ENCODE measurements at regions not wholly inside any gene's neighbourhood (a gene's known extent, or its start where the extent isn't known, plus 50 kb on each side); places are given as distances from the start of the nearest gene placed in this dataset.

DNA sequence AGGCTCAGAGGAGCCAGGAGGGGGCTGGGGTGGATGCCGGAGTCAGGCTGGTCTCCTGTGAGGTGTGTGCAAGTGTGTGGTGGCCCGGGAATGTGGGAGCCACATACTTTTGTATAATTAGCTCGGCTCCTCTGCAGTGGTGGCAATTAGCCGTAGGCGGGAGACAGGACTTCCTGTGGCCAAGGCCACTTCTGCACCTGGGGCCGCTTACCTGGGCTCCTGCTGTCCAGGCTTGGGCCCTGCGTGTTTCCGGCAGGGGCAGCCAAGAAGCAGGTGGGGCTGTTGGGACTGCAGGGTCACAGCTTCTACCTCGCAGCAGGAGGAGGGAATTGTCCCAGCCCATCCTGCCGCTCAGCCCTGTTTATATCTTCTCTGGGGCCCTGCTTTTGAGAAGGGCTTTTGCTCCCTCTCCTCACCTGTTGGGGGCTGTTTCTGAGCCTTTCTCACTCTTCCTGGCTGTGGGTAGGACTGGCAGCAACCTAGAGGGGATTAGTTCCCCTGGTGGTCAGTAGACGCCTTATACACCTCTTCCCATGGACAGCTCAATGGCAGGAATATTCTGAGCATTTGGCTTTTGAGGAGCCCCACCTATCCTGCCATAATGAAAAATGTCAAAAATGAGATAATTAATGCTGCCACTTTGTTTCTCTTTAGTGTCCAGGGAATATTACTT lies 145.4 kb upstream of the PITX1 start:
- WGBS (ENCODE audit: missing lambda C conversion rate), result 79% methylated on average over 11 of the region's 11 CpGs
- H3K27ac ChIP-seq, result no peak overlapping the region
- no peak for DNase-seq (ENCODE audit: low read depth in 1 of 2, low spot score in 1 of 2)
- H3K4me3 ChIP-seq, result no peak overlapping the region
- ChIA-PET POLR2A (no interaction called here), CTCF (interaction anchor here (0.7 to 6.0 kb wide), 7 partner anchors 9 to 275 kb away, joined by 3 to 45 read pairs (median 4); partner anchors contain the start of gene PCBD2)
- H3K9me3 ChIP-seq, result no peaks in the 10 kb centered on the region
- no peak for TF ChIP-seq SREBF2 (IDR thresholded peaks at IDR 0.05)
- no peak for TF ChIP-seq RARB (CRISPR knock-in tag; IDR thresholded peaks at IDR 0.05)
- TF ChIP-seq, protein P1, sequence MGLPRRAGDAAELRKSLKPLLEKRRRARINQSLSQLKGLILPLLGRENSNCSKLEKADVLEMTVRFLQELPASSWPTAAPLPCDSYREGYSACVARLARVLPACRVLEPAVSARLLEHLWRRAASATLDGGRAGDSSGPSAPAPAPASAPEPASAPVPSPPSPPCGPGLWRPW (IDR thresholded peaks at IDR 0.05), result no peak
- no peak for TF ChIP-seq EHMT2 (IDR thresholded peaks at IDR 0.05; ENCODE audit: low read depth)
- no peak for TF ChIP-seq ATOH8 (CRISPR knock-in tag; IDR thresholded peaks at IDR 0.05; ENCODE audit: low read depth)
- TF ChIP-seq NFE2L2 (conservative IDR thresholded peaks at IDR 0.05; ENCODE audit: low read length), result no peak
- TF ChIP-seq HOXB5 (CRISPR knock-in tag; IDR thresholded peaks at IDR 0.05), result no peak
- TF ChIP-seq RNF2 (IDR thresholded peaks at IDR 0.05; ENCODE audit: borderline replicate concordance, low read depth), result no peak
- TF ChIP-seq, protein P2, sequence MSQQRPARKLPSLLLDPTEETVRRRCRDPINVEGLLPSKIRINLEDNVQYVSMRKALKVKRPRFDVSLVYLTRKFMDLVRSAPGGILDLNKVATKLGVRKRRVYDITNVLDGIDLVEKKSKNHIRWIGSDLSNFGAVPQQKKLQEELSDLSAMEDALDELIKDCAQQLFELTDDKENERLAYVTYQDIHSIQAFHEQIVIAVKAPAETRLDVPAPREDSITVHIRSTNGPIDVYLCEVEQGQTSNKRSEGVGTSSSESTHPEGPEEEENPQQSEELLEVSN (IDR thresholded peaks at IDR 0.05; ENCODE audit: borderline replicate concordance, low read depth), result no peak
- no peak for TF ChIP-seq REST (IDR thresholded peaks at IDR 0.05)
- no peak for TF ChIP-seq CBX8 (IDR thresholded peaks at IDR 0.05)
- no peak for TF ChIP-seq BHLHE40 (IDR thresholded peaks at IDR 0.05; ENCODE audit: low read depth, low read length)
- no peak for TF ChIP-seq KDM5A (IDR thresholded peaks at IDR 0.05)
- no peak for TF ChIP-seq NPAS2 (CRISPR knock-in tag; IDR thresholded peaks at IDR 0.05; ENCODE audit: borderline replicate concordance)
- no peak for TF ChIP-seq EP300 (IDR thresholded peaks at IDR 0.05)
- TF ChIP-seq MYC (IDR thresholded peaks at IDR 0.05; ENCODE audit: borderline replicate concordance, low read length), result no peak
- TF ChIP-seq, protein P3, sequence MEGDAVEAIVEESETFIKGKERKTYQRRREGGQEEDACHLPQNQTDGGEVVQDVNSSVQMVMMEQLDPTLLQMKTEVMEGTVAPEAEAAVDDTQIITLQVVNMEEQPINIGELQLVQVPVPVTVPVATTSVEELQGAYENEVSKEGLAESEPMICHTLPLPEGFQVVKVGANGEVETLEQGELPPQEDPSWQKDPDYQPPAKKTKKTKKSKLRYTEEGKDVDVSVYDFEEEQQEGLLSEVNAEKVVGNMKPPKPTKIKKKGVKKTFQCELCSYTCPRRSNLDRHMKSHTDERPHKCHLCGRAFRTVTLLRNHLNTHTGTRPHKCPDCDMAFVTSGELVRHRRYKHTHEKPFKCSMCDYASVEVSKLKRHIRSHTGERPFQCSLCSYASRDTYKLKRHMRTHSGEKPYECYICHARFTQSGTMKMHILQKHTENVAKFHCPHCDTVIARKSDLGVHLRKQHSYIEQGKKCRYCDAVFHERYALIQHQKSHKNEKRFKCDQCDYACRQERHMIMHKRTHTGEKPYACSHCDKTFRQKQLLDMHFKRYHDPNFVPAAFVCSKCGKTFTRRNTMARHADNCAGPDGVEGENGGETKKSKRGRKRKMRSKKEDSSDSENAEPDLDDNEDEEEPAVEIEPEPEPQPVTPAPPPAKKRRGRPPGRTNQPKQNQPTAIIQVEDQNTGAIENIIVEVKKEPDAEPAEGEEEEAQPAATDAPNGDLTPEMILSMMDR (IDR thresholded peaks at IDR 0.05), result no peak
- TF ChIP-seq ZNF302 (CRISPR knock-in tag; IDR thresholded peaks at IDR 0.05), result no peak
- no peak for TF ChIP-seq RAD21 (conservative IDR thresholded peaks at IDR 0.05 in 1 of 2, IDR thresholded peaks at IDR 0.05 in 1 of 2)
- FAIRE-seq, result no peak
- H3K4me1 ChIP-seq, result no peaks in the 10 kb centered on the region
- peak in 1 of 2 experiments; percentile 76; a peak in 3 of 6 replicates for ATAC-seq
- no peak overlapping the region for H3K4me2 ChIP-seq

Data from A549 (cell line).